GM12878 (cell line): ENCODE measurements at regions not wholly inside any gene's neighbourhood (a gene's known extent, or its start where the extent isn't known, plus 50 kb on each side); places are given as distances from the start of the nearest gene placed in this dataset.

Experiments
- ATAC-seq: fragments of 200-7000 bp; cut with Tn5 transposase; 3 replicates; pipeline ENCODE4 v1.9.1; 2020; ENCODE audit warnings: mild to moderate bottlenecking, moderate library complexity
- BruUV-seq: library from RNA; stranded (reverse); fragments of 400-500 nt; replicated peaks from 2 replicates; lab custom pipeline; 2021; lab: Mats Ljungman, UMichigan
- CTCF ChIA-PET: fragments of 300-600 bp; sonication (Branson Sonifier 250); formaldehyde crosslinking; extraction: SDS; loops from one replicate; lab custom pipeline; 2021; ENCODE audit warnings: inconsistent platforms; lab: Yijun Ruan, JAX
- POLR2A ChIA-PET: fragments of 350-600 bp; formaldehyde crosslinking; extraction: SDS; loops from one replicate; lab custom pipeline; 2021; ENCODE audit warnings: inconsistent platforms; lab: Charles Lee
- RAD21 ChIA-PET: fragments of 300-600 bp; sonication (Branson Sonifier 250); formaldehyde crosslinking; loops from one replicate; lab custom pipeline; 2023; ENCODE audit warnings: antibody characterized with exemption; ENCODE audit not compliant: unreplicated experiment; lab: Charles Lee
- SMC1A ChIA-PET: fragments of 300-600 bp; sonication (Branson Sonifier 250); formaldehyde crosslinking; loops from one replicate; lab custom pipeline; 2023; ENCODE audit not compliant: unreplicated experiment, uncharacterized antibody; lab: Charles Lee
- DNase-seq: peaks from one replicate; pipeline ENCODE4 v3.0.0-alpha.2; 2011; ENCODE audit warnings: low read depth, low spot score
- FAIRE-seq: peaks from 3 replicates; lab custom pipeline; 2011; peaks lifted over from hg19 to GRCh38; lab: Jason Lieb, UNC
- H2AFZ ChIP-seq: 2 replicates; pipeline ENCODE4 v1.6.0; 2011; ENCODE audit warnings: low read depth, low read length, control low read depth; ENCODE audit not compliant: control insufficient read depth
- H3K27ac ChIP-seq: 2 replicates; pipeline ENCODE4 v1.5.1; 2011; ENCODE audit warnings: control low read depth; ENCODE audit not compliant: control insufficient read depth, insufficient read depth
- H3K27me3 ChIP-seq, 2 experiments: replicated peaks in 1 of 2; 2 replicates each; pipeline versions ENCODE4 v1.6.0 to v1.6.1; 2011; ENCODE audit warnings: low read length in 1 of 2; ENCODE audit not compliant: control insufficient read depth in 2 of 2, insufficient read depth in 2 of 2
- H3K36me3 ChIP-seq, 2 experiments: 2 replicates each; pipeline ENCODE4 v1.5.1; 2011; ENCODE audit warnings: low read length in 1 of 2; ENCODE audit not compliant: control insufficient read depth in 2 of 2, insufficient read depth in 2 of 2
- H3K4me1 ChIP-seq: 2 replicates; pipeline ENCODE4 v1.6.1; 2011; ENCODE audit warnings: mild to moderate bottlenecking, low read length, moderate library complexity, mixed read lengths; ENCODE audit not compliant: control insufficient read depth, insufficient read depth
- H3K4me2 ChIP-seq: 2 replicates; pipeline ENCODE4 v1.6.0; 2011; ENCODE audit warnings: control low read depth; ENCODE audit not compliant: control insufficient read depth, insufficient read depth
- H3K4me3 ChIP-seq: fragments of 200-600 bp; sonication (generic); 2 replicates; pipeline ENCODE4 v1.5.1; 2016
- H3K79me2 ChIP-seq: 2 replicates; pipeline ENCODE4 v1.6.0; 2011; ENCODE audit warnings: low read length; ENCODE audit not compliant: control insufficient read depth, insufficient read depth
- H3K9ac ChIP-seq: 2 replicates; pipeline ENCODE4 v1.8.0; 2011; ENCODE audit warnings: low read length, control low read depth, mixed read lengths; ENCODE audit not compliant: control insufficient read depth, insufficient read depth
- H3K9me3 ChIP-seq: replicated peaks from 3 replicates; pipeline ENCODE4 v1.5.1; 2011; ENCODE audit warnings: mild to moderate bottlenecking, low read length; ENCODE audit not compliant: control insufficient read depth, insufficient read depth
- H4K20me1 ChIP-seq: 2 replicates; pipeline ENCODE4 v1.6.0; 2011; ENCODE audit not compliant: control insufficient read depth, insufficient read depth
- BACH1 ChIP-seq: fragments of 450-650 bp; IDR thresholded peaks from 2 replicates; pipeline ENCODE4 v1.6.1; 2017; ENCODE audit warnings: mild to moderate bottlenecking, borderline replicate concordance
- BCL3 ChIP-seq: IDR thresholded peaks from 2 replicates; pipeline ENCODE4 v1.6.1; 2011; ENCODE audit warnings: borderline replicate concordance, low read depth, mild to moderate bottlenecking, moderate library complexity, low read length; ENCODE audit not compliant: insufficient read depth, poor library complexity, severe bottlenecking
- CREM ChIP-seq: IDR thresholded peaks from 2 replicates; pipeline ENCODE4 v1.6.1; 2014; ENCODE audit warnings: antibody characterized with exemption, low read depth
- ESRRA ChIP-seq: IDR thresholded peaks from 2 replicates; pipeline ENCODE4 v1.6.1; 2012; ENCODE audit warnings: mild to moderate bottlenecking, low read length, improper control_type of control experiment
- FOXM1 ChIP-seq: IDR thresholded peaks from 2 replicates; pipeline ENCODE4 v1.6.1; 2012; ENCODE audit warnings: low read depth, mild to moderate bottlenecking, inconsistent platforms, low read length, moderate library complexity
- HSF1 ChIP-seq: fragments of 150-350 bp; IDR thresholded peaks from 2 replicates; pipeline ENCODE4 v1.6.1; 2014; ENCODE audit warnings: mild to moderate bottlenecking, low read depth, low read length
- JUNB ChIP-seq: IDR thresholded peaks from 2 replicates; pipeline ENCODE4 v1.6.1; 2016; ENCODE audit warnings: antibody characterized with exemption, mild to moderate bottlenecking
- MEF2A ChIP-seq: IDR thresholded peaks from 2 replicates; pipeline ENCODE4 v1.6.1; 2011; ENCODE audit warnings: low read depth, mild to moderate bottlenecking, low read length, moderate library complexity; ENCODE audit not compliant: insufficient read depth
- MLLT1 ChIP-seq: fragments of 450-650 bp; IDR thresholded peaks from 2 replicates; pipeline ENCODE4 v1.6.1; 2016; ENCODE audit warnings: mild to moderate bottlenecking
- NKRF ChIP-seq: fragments of 450-650 bp; conservative IDR thresholded peaks from 2 replicates; pipeline ENCODE4 v1.6.1; 2017; ENCODE audit warnings: mild to moderate bottlenecking, moderate library complexity
- PAX5 ChIP-seq: IDR thresholded peaks from 2 replicates; pipeline ENCODE4 v1.6.1; 2011; ENCODE audit warnings: low read depth, low read length, borderline replicate concordance
- RAD51 ChIP-seq: fragments of 450-650 bp; IDR thresholded peaks from 2 replicates; pipeline ENCODE4 v1.6.1; 2016; ENCODE audit warnings: moderate library complexity, mild to moderate bottlenecking, inconsistent platforms
- TCF7 ChIP-seq: IDR thresholded peaks from 2 replicates; pipeline ENCODE4 v1.6.1; 2014; ENCODE audit warnings: antibody characterized with exemption, borderline replicate concordance
- ZNF217 ChIP-seq: fragments of 450-650 bp; IDR thresholded peaks from 2 replicates; pipeline ENCODE4 v1.6.1; 2017; ENCODE audit warnings: antibody characterized with exemption, mild to moderate bottlenecking
- WGBS: methylation state at CpG from one replicate; pipeline ENCODE4 v1.1.6; 2016; ENCODE audit warnings: low lambda C conversion rate; ENCODE audit not compliant: insufficient replicate concordance, insufficient coverage; ENCODE audit errors: missing lambda C conversion rate; 5-methylcytosine and 5-hydroxymethylcytosine counted together
- in situ Hi-C: fragments of 300-500 bp; cut with MboI; formaldehyde crosslinking; loops from 9 replicates; pipeline ENCODE4 v1.14.3; 2018; ENCODE audit warnings: mixed read lengths
- intact Hi-C: fragments of 100-400 bp; cut with micrococcal nuclease; formaldehyde crosslinking; loops from one replicate; pipeline ENCODE4 v1.14.2; 2022; ENCODE audit not compliant: unreplicated experiment

GRCh38 chr11:7186190-7186589 is 65.5 kb upstream of the SYT9 start:
- no peak overlapping the region for H2AFZ ChIP-seq
- no peak for TF ChIP-seq NKRF
- TF ChIP-seq BCL3, result no peak
- TF ChIP-seq ESRRA, result no peak
- TF ChIP-seq MEF2A, result no peak
- no peak for TF ChIP-seq PAX5
- TF ChIP-seq JUNB, result no peak
- TF ChIP-seq MLLT1, result no peak
- TF ChIP-seq FOXM1, result no peak
- TF ChIP-seq BACH1, result no peak
- TF ChIP-seq CREM, result no peak
- no peak for TF ChIP-seq ZNF217
- no peak for TF ChIP-seq TCF7
- TF ChIP-seq RAD51, result no peak
- no peak for TF ChIP-seq HSF1
- TF ChIP-seq, all 136 proteins: peak for 0
- no peaks in the 10 kb centered on the region for H3K9me3 ChIP-seq
- H3K36me3 ChIP-seq, result no peaks in the 10 kb centered on the region
- WGBS, result 19% methylated on average over 2 of the region's 2 CpGs
- FAIRE-seq (no peak), ATAC-seq (no peak), DNase-seq (no peak)
- ChIA-PET POLR2A (no interaction called here), RAD21 (no interaction called here), SMC1A (interaction anchor here (0.9 to 1.8 kb wide), 3 partner anchors 11 to 42 kb away, joined by 3 to 4 read pairs (median 3); no protein-coding TSS in a partner anchor), CTCF (no interaction called here)
- H3K79me2 ChIP-seq, result no peaks in the 10 kb centered on the region
- no peaks in the 10 kb centered on the region for H4K20me1 ChIP-seq
- no peak overlapping the region for H3K4me3 ChIP-seq
- no peaks in the 10 kb centered on the region for H3K4me1 ChIP-seq
- H3K27ac ChIP-seq, result no peak overlapping the region
- H3K4me2 ChIP-seq, result no peak overlapping the region
- no TSS peak for BruUV-seq
- intact Hi-C loops (no loop called here), in situ Hi-C loops (no loop called here)
- H3K27me3 ChIP-seq, result no peaks in the 10 kb centered on the region; a peak in 1 of 4 replicates
- no peak overlapping the region for H3K9ac ChIP-seq
